CD4-positive, CD25-positive, alpha-beta regulatory T cell (primary cell): ENCODE measurements at regions not wholly inside any gene's neighbourhood (a gene's known extent, or its start where the extent isn't known, plus 50 kb on each side); places are given as distances from the start of the nearest gene placed in this dataset.

ENCODE experiments used
- ATAC-seq, 2 donors: fragments of 150-1000 bp; cut with Tn5 transposase; one replicate each; pipeline ENCODE4 v1.10.0; 2021; ENCODE audit warnings: low read depth in 2 of 2, moderate number of reproducible peaks in 2 of 2, moderate library complexity in 1 of 2
- DNase-seq, 3 donors: peaks; one replicate each; pipeline versions ENCODE4 v3.0.0 to v3.0.0-alpha.2; 2012 to 2022; ENCODE audit warnings: mixed read lengths in 1 of 3
- H3K27ac ChIP-seq: one replicate; pipeline ENCODE4 v1.7.0; 2013; ENCODE audit warnings: mild to moderate bottlenecking, low read length; ENCODE audit not compliant: insufficient read depth, poor library complexity, severe bottlenecking
- H3K27me3 ChIP-seq: one replicate; pipeline ENCODE4 v1.7.0; 2013; ENCODE audit warnings: low read length; ENCODE audit not compliant: control insufficient read depth, insufficient read depth
- H3K36me3 ChIP-seq: one replicate; pipeline ENCODE4 v1.7.0; 2013; ENCODE audit warnings: mild to moderate bottlenecking, low read length, moderate library complexity; ENCODE audit not compliant: control insufficient read depth, insufficient read depth
- H3K4me1 ChIP-seq: 2 replicates; pipeline ENCODE4 v1.7.0; 2013; ENCODE audit warnings: mild to moderate bottlenecking, low read length; ENCODE audit not compliant: insufficient read depth, control insufficient read depth, poor library complexity, severe bottlenecking
- H3K4me3 ChIP-seq: one replicate; pipeline ENCODE4 v1.7.0; 2013; ENCODE audit warnings: low read depth, mild to moderate bottlenecking, low read length, moderate library complexity
- H3K9me3 ChIP-seq, 2 experiments: 1 replicate in 1 of 2; 2 replicates in 1 of 2; pipeline ENCODE4 v1.7.0; 2013; ENCODE audit warnings: low read length in 2 of 2, mild to moderate bottlenecking in 1 of 2, moderate library complexity in 1 of 2; ENCODE audit not compliant: control insufficient read depth in 2 of 2
- H3K27ac Mint-ChIP-seq, 3 donors: one replicate each; pipeline ENCODE4 v1.8.0; 2020 to 2022; ENCODE audit warnings: mild to moderate bottlenecking in 3 of 3, mixed read lengths in 3 of 3, moderate library complexity in 2 of 3
- H3K27me3 Mint-ChIP-seq: one replicate; pipeline ENCODE4 v1.8.0; 2022; ENCODE audit warnings: mild to moderate bottlenecking, mixed read lengths
- H3K36me3 Mint-ChIP-seq: one replicate; pipeline ENCODE4 v1.8.0; 2020; ENCODE audit warnings: mixed read lengths
- H3K4me1 Mint-ChIP-seq, 4 donors: one replicate each; pipeline ENCODE4 v1.8.0; 2020 to 2022; ENCODE audit warnings: mixed read lengths in 4 of 4, mild to moderate bottlenecking in 1 of 4
- H3K4me3 Mint-ChIP-seq, 4 donors: one replicate each; pipeline ENCODE4 v1.8.0; 2020 to 2022; ENCODE audit warnings: mild to moderate bottlenecking in 4 of 4, mixed read lengths in 4 of 4, moderate library complexity in 3 of 4
- H3K9me3 Mint-ChIP-seq, 7 donors: one replicate each; pipeline ENCODE4 v1.8.0; 2020 to 2022; ENCODE audit warnings: mixed read lengths in 7 of 7, mild to moderate bottlenecking in 3 of 7, moderate library complexity in 2 of 7

DNA sequence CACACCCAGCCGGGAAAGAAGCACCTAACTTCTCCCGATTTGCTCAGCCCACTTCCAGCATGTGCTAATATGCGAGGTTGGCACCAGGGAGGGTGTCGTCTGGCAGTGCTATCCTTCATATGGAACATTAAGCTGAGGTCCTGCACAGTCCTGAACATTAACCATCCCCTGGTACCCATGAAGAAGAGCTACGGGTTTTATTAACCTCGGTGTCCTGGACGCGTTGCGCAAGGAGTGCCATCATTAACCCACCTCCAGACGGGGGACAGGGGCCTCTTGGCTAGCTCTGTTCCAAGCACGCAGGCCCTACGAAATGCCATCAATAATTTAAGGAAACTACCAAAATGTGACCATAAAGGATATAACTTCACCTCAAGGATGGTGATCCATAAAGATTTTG lies 193.5 kb downstream of the MAF start:
- Histone ChIP-seq H3K4me1 (no peaks in the 10 kb centered on the region), H3K36me3 (no peaks in the 10 kb centered on the region), H3K27ac (no peak overlapping the region), H3K27me3 (no peaks in the 10 kb centered on the region), H3K9me3 (no peaks in the 10 kb centered on the region), H3K4me3 (no peak overlapping the region)
- Mint-ChIP-seq H3K4me1 (peaks cover 0 to 8% (median 2%) of the 10 kb centered on the region in 4 donors), H3K27ac (no peak overlapping the region), H3K9me3 (peaks cover 0 to 3% (median 0%) of the 10 kb centered on the region in 7 donors), H3K27me3 (no peaks in the 10 kb centered on the region), H3K36me3 (no peaks in the 10 kb centered on the region), H3K4me3 (no peak overlapping the region)
- ATAC-seq = no peak
- no peak for DNase-seq

DNA sequence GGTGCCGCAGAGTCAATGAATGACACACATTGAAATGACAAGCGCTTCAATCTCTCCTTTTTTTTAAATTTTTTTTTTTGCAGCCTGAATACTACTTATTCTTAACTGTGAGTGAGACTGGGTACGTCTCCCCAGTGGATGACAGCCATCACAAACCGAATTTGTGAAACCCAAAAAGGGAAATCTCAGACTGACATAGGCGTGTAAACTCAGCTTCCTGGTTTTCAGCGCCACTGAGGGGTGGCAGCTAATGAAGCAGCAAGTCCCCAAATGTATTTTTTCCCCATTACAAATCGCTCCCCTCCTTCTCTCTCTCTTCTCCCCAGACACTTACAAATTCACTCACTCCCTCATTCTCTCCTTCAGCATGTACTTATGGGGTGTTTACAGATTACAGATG lies 196.0 kb downstream of the MAF start:
- no peaks in the 10 kb centered on the region for H3K27me3 ChIP-seq
- DNase-seq = no peak

DNA sequence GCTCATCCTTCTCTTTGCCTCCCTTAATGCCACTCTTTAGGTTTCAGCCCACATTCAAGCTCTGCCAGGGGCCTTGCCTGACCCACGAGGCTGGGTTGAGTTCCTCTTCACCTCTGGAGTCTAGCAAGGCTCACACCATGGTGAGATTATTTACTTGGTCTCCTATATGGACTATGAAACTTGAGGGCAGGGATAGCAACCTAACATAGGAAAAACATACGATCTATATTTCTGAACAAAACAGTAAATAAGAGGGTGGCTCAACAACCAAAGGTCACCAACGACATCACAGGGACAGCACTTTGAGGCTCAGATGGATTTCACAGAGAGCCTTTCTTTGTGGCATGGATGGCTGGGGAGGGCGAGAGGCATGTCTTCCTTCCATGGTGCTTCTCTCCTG lies 197.0 kb downstream of the MAF start:
- no peak for DNase-seq
- no peak overlapping the region for H3K4me3 Mint-ChIP-seq
- no peak overlapping the region for H3K27ac ChIP-seq
- H3K36me3 ChIP-seq = no peaks in the 10 kb centered on the region
- H3K9me3 ChIP-seq = no peaks in the 10 kb centered on the region
- H3K4me1 Mint-ChIP-seq = no peaks in the 10 kb centered on the region
- H3K36me3 Mint-ChIP-seq = no peaks in the 10 kb centered on the region
- no peak for ATAC-seq
- no peak overlapping the region for H3K27ac Mint-ChIP-seq
- H3K9me3 Mint-ChIP-seq = peaks cover 0 to 3% (median 0%) of the 10 kb centered on the region in 7 donors
- no peaks in the 10 kb centered on the region for H3K27me3 Mint-ChIP-seq
- no peak overlapping the region for H3K4me3 ChIP-seq
- H3K4me1 ChIP-seq = no peaks in the 10 kb centered on the region
- no peaks in the 10 kb centered on the region for H3K27me3 ChIP-seq

More for the DNA sequence above, 196.0 kb downstream of the MAF start:
- Histone ChIP-seq H3K4me3 (no peak overlapping the region), H3K36me3 (no peaks in the 10 kb centered on the region), H3K9me3 (no peaks in the 10 kb centered on the region), H3K4me1 (no peaks in the 10 kb centered on the region), H3K27ac (no peak overlapping the region)
- H3K4me3 Mint-ChIP-seq = no peak overlapping the region
- no peaks in the 10 kb centered on the region for H3K27me3 Mint-ChIP-seq
- peaks cover 0 to 3% (median 0%) of the 10 kb centered on the region in 7 donors for H3K9me3 Mint-ChIP-seq
- no peak overlapping the region for H3K27ac Mint-ChIP-seq
- ATAC-seq = no peak
- H3K36me3 Mint-ChIP-seq = no peaks in the 10 kb centered on the region
- H3K4me1 Mint-ChIP-seq = no peaks in the 10 kb centered on the region

DNA sequence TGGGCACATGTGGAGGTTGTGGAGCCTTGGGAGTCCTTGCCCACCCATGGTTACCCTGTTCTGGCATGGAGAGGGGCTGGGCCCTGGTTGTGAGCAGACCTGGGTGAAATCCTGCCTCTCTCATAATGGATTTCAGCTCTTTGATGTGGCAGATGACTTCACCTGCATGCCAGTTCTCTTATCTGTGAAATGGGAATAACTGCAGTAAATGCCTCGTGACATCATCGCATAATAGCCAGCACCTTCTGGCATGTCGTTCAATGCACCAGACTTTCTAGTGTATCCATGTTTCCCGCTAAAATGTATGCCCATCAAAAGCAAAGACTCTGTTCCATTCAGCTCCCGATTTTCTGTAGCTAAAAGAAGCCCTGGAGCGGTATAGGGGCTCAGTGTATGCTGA lies 197.6 kb downstream of the MAF start:
- Histone ChIP-seq H3K9me3 (no peaks in the 10 kb centered on the region), H3K36me3 (no peaks in the 10 kb centered on the region), H3K4me3 (no peak overlapping the region), H3K27me3 (no peaks in the 10 kb centered on the region), H3K27ac (no peak overlapping the region), H3K4me1 (no peaks in the 10 kb centered on the region)
- Mint-ChIP-seq H3K9me3 (peaks cover 0 to 3% (median 0%) of the 10 kb centered on the region in 7 donors), H3K27me3 (no peaks in the 10 kb centered on the region), H3K36me3 (no peaks in the 10 kb centered on the region), H3K4me3 (no peak overlapping the region), H3K4me1 (no peaks in the 10 kb centered on the region), H3K27ac (no peak overlapping the region)
- DNase-seq (no peak), ATAC-seq (no peak)

DNA sequence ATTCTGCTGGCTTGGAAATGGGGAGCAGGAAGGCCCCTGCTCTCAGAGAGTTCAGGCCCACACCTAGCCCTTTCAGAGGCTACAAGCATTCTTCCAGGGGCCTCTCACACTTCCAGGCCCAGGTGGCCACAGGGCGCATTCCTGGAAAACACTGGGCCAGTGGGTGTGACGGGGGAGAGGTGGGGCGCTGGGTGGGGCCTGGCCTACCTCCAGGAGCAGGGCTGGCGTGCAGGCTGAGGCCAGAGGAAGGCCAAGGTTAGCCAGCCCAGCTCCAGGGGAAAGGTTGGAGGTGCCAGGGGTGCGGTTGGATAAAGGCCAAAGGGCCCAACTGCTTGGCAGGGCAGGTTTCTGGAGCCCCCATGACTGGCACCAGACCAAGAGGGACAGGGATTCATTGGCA lies 198.2 kb downstream of the MAF start:
- Histone ChIP-seq H3K4me3 (no peak overlapping the region), H3K36me3 (no peaks in the 10 kb centered on the region), H3K9me3 (no peaks in the 10 kb centered on the region), H3K27me3 (no peaks in the 10 kb centered on the region), H3K4me1 (no peaks in the 10 kb centered on the region), H3K27ac (no peak overlapping the region)
- Mint-ChIP-seq H3K4me1 (no peaks in the 10 kb centered on the region), H3K27me3 (no peaks in the 10 kb centered on the region), H3K27ac (no peak overlapping the region), H3K4me3 (no peak overlapping the region), H3K36me3 (no peaks in the 10 kb centered on the region), H3K9me3 (peaks cover 0 to 3% (median 0%) of the 10 kb centered on the region in 7 donors)
- DNase-seq = no peak
- no peak for ATAC-seq

DNA sequence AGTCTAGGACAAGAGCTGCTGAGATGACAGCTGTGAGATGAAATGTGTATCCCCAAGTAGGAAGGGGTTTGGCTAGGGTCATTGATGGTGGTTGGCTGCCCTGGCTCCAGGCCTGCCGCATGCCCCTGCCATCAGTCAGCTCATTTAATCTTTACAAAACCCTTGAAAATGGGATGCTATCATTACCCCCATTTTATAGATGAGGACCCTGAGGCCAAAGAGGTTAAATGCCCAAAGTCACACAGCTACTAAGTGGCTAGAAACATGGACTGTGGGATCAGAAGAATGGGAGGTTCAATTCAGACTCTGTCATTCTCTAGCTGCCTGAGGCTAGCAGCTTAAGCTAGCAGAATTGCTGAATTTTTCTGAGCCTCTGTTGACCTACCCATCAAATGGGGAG lies 198.8 kb downstream of the MAF start:
- Mint-ChIP-seq H3K4me3 (no peak overlapping the region), H3K27me3 (no peaks in the 10 kb centered on the region), H3K4me1 (no peaks in the 10 kb centered on the region), H3K9me3 (peaks cover 0 to 3% (median 0%) of the 10 kb centered on the region in 7 donors), H3K27ac (no peak overlapping the region), H3K36me3 (no peaks in the 10 kb centered on the region)
- no peak for DNase-seq
- no peak overlapping the region for H3K27ac ChIP-seq
- H3K36me3 ChIP-seq = no peaks in the 10 kb centered on the region
- no peaks in the 10 kb centered on the region for H3K27me3 ChIP-seq
- no peak overlapping the region for H3K4me3 ChIP-seq
- H3K4me1 ChIP-seq = no peaks in the 10 kb centered on the region
- no peak for ATAC-seq
- no peaks in the 10 kb centered on the region for H3K9me3 ChIP-seq

DNA sequence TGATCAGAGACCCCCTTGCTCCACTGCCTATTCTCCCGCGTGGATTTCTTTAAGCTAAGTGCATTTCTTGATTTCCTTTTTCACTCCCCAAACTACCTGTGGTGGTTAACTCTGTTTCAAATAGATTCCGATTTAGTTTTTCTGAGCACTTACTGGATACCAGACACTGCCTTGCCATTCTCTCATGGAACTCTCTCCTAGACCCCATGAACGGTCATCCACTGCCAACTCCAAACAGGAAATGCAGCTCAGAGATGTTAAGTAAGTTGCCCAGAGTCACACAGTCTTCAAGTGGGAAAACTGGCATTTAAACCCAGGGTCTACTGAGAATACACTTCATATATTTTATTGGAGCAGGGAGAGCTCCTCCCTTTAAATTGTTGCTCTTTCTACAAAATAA lies 199.4 kb downstream of the MAF start:
- H3K4me1 Mint-ChIP-seq = no peaks in the 10 kb centered on the region
- H3K36me3 Mint-ChIP-seq = no peaks in the 10 kb centered on the region
- no peak for DNase-seq
- peaks cover 0 to 3% (median 0%) of the 10 kb centered on the region in 7 donors for H3K9me3 Mint-ChIP-seq
- ATAC-seq = no peak
- H3K27ac Mint-ChIP-seq = no peak overlapping the region
- no peak overlapping the region for H3K4me3 Mint-ChIP-seq
- no peak overlapping the region for H3K4me3 ChIP-seq
- no peak overlapping the region for H3K27ac ChIP-seq
- H3K27me3 Mint-ChIP-seq = no peaks in the 10 kb centered on the region
- H3K4me1 ChIP-seq = no peaks in the 10 kb centered on the region
- no peaks in the 10 kb centered on the region for H3K36me3 ChIP-seq
- H3K27me3 ChIP-seq = no peaks in the 10 kb centered on the region
- no peaks in the 10 kb centered on the region for H3K9me3 ChIP-seq

DNA sequence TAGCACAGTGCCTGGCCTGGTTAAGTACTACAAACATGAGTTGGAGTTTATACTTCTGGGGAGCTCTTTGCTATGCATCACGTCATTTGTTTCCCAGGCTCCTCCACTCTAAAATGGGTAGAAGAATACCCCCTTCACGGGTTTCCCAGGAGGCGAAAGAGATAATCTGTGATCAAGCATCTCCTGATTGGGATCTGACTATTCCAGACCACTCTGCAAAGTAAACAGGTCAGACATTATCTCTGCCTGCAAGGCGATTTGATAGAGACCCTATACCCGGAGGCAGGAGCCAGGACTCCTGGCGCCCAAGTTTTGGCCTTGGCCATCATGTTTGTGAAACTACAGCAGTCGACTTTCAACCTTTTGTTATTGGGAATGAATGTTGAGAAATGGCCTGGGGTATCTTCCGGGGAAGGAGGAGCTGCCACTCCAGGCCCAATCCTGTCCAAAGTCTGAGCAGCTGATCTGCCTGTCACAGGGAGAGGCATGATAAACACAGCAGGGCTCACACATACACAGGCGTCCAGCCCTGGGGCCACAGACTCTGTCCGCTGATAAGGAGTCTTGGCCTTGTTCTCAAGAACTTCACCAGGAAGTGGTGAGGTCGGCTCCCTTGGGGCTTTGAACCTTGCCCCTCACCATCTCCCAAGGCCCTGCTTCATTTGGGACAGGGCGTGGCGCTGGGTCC lies 199.9 kb downstream of the MAF start:
- Mint-ChIP-seq H3K4me1 (no peaks in the 10 kb centered on the region), H3K27me3 (no peaks in the 10 kb centered on the region), H3K9me3 (peaks cover 0 to 3% (median 0%) of the 10 kb centered on the region in 7 donors), H3K4me3 (no peak overlapping the region), H3K27ac (no peak overlapping the region), H3K36me3 (no peaks in the 10 kb centered on the region)
- Histone ChIP-seq H3K9me3 (no peaks in the 10 kb centered on the region), H3K36me3 (no peaks in the 10 kb centered on the region), H3K4me3 (no peak overlapping the region), H3K4me1 (no peaks in the 10 kb centered on the region), H3K27me3 (no peaks in the 10 kb centered on the region), H3K27ac (no peak overlapping the region)
- ATAC-seq (no peak), DNase-seq (no peak)
